Neural progenitor cell (in vitro differentiated cells): ENCODE measurements at regions not wholly inside any gene's neighbourhood (a gene's known extent, or its start where the extent isn't known, plus 50 kb on each side); places are given as distances from the start of the nearest gene placed in this dataset.

Experiments
- DNase-seq: peaks from one replicate; pipeline ENCODE4 v3.0.0-alpha.2; 2016; ENCODE audit warnings: low spot score
- H2AFZ ChIP-seq: fragments of 200-600 bp; sonication (generic); replicated peaks from 2 replicates; pipeline ENCODE4 v1.6.1; 2016; ENCODE audit warnings: antibody characterized with exemption
- H3F3A ChIP-seq: fragments of 200-600 bp; sonication (generic); 2 replicates; pipeline ENCODE4 v1.6.1; 2016; ENCODE audit warnings: antibody characterized with exemption, low read depth
- H3K27ac ChIP-seq: fragments of 200-600 bp; sonication (generic); 2 replicates; pipeline ENCODE4 v1.5.1; 2016; ENCODE audit warnings: mild to moderate bottlenecking
- H3K27me3 ChIP-seq: fragments of 200-600 bp; sonication (generic); 2 replicates; pipeline ENCODE4 v1.6.1; 2016; ENCODE audit warnings: mild to moderate bottlenecking, moderate library complexity
- H3K36me3 ChIP-seq: fragments of 200-600 bp; sonication (generic); 2 replicates; pipeline ENCODE4 v1.5.1; 2016
- H3K4me1 ChIP-seq: fragments of 200-600 bp; sonication (generic); 2 replicates; pipeline ENCODE4 v1.6.1; 2016; ENCODE audit warnings: mixed run types
- H3K4me2 ChIP-seq: fragments of 200-600 bp; sonication (generic); 2 replicates; pipeline ENCODE4 v1.6.1; 2016
- H3K4me3 ChIP-seq: fragments of 200-600 bp; sonication (generic); 2 replicates; pipeline ENCODE4 v1.5.1; 2016
- H3K79me2 ChIP-seq: fragments of 200-600 bp; sonication (generic); 2 replicates; pipeline ENCODE4 v1.6.1; 2016; ENCODE audit warnings: low read depth
- H3K9ac ChIP-seq: fragments of 200-600 bp; sonication (generic); 2 replicates; pipeline ENCODE4 v1.6.1; 2016
- H3K9me3 ChIP-seq: fragments of 200-600 bp; sonication (generic); 2 replicates; pipeline ENCODE4 v1.5.1; 2016; ENCODE audit warnings: low read depth
- H4K20me1 ChIP-seq: fragments of 200-600 bp; sonication (generic); 2 replicates; pipeline ENCODE4 v1.6.1; 2016; ENCODE audit warnings: low read depth
- H3K27ac Mint-ChIP-seq: 3 replicates; pipeline ENCODE4 v1.8.0; 2021; ENCODE audit warnings: mixed read lengths
- H3K27me3 Mint-ChIP-seq: 2 replicates; pipeline ENCODE4 v1.8.0; 2022; ENCODE audit warnings: low read depth, mild to moderate bottlenecking, inconsistent platforms, moderate library complexity, mixed read lengths; ENCODE audit not compliant: insufficient read depth
- H3K36me3 Mint-ChIP-seq: 3 replicates; pipeline ENCODE4 v1.8.0; 2021; ENCODE audit warnings: mixed read lengths
- H3K4me1 Mint-ChIP-seq: 3 replicates; pipeline ENCODE4 v1.8.0; 2021; ENCODE audit warnings: mixed read lengths
- H3K4me3 Mint-ChIP-seq: 3 replicates; pipeline ENCODE4 v1.8.0; 2021; ENCODE audit warnings: mild to moderate bottlenecking, moderate library complexity, mixed read lengths
- H3K9me3 Mint-ChIP-seq: 3 replicates; pipeline ENCODE4 v1.8.0; 2020; ENCODE audit warnings: mixed read lengths
- CTCF ChIP-seq: fragments of 200-600 bp; sonication (generic); IDR thresholded peaks from 2 replicates; pipeline ENCODE4 v1.5.1; 2017; ENCODE audit warnings: antibody characterized with exemption, mild to moderate bottlenecking
- EZH2 ChIP-seq: fragments of 200-600 bp; sonication (generic); IDR thresholded peaks from 2 replicates; pipeline ENCODE4 v1.6.1; 2017; ENCODE audit warnings: antibody characterized with exemption, mild to moderate bottlenecking, moderate library complexity
- EZH2phosphoT487 ChIP-seq: fragments of 200-600 bp; sonication (generic); IDR thresholded peaks from 2 replicates; pipeline ENCODE4 v1.6.1; 2017; ENCODE audit warnings: antibody characterized with exemption

DNA sequence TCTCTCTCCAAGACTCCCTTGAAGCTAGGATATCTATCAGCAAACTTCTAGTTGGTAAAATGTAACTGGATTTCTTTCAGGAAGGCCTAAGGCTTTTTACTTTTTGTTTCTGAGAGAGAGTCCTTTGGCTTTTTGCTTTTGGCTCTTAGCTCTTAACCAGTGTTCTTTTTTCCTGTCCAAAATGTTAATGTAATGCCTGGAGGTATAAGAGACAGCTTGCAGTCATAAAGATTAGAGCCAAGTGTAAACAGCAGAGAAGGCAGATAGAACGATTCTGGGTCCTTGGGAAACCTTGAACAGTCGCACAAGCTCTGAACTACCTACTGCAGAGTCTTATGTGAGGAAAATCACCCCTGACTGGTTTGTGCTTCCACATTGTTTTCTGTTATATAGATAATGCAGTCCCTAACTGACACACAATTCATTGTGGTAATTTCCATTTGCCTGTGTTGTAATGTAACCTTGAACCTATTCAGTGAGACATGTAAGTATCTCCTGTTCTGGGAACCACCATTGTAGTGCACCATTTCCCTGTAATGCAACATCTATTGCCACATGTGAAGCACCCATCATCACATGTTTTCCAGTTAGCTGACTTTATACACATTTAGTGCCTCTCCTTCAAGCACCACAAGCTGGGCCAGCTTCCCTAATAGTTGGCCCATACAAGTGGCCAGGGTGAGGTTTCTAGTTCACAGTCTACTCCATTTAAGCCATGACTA lies 1311.9 kb downstream of the ROBO1 start:
- Mint-ChIP-seq H3K36me3 (no peaks in the 10 kb centered on the region), H3K4me3 (no peak overlapping the region), H3K4me1 (no peaks in the 10 kb centered on the region), H3K27me3 (no peaks in the 10 kb centered on the region), H3K9me3 (no peaks in the 10 kb centered on the region), H3K27ac (no peak overlapping the region)
- Histone ChIP-seq H3K9ac (no peak overlapping the region), H3K4me3 (no peak overlapping the region), H3K9me3 (no peaks in the 10 kb centered on the region), H3K4me1 (peaks cover 11% of the 10 kb centered on the region), H3K4me2 (no peak overlapping the region), H3K27me3 (no peaks in the 10 kb centered on the region), H3K79me2 (no peaks in the 10 kb centered on the region), H3K27ac (no peak overlapping the region), H4K20me1 (no peaks in the 10 kb centered on the region), H2AFZ (no peak overlapping the region), H3K36me3 (no peaks in the 10 kb centered on the region), H3F3A (no peaks in the 10 kb centered on the region)
- no peak for DNase-seq
- no peak for TF ChIP-seq EZH2
- TF ChIP-seq EZH2phosphoT487, result no peak
- TF ChIP-seq CTCF, result no peak

DNA sequence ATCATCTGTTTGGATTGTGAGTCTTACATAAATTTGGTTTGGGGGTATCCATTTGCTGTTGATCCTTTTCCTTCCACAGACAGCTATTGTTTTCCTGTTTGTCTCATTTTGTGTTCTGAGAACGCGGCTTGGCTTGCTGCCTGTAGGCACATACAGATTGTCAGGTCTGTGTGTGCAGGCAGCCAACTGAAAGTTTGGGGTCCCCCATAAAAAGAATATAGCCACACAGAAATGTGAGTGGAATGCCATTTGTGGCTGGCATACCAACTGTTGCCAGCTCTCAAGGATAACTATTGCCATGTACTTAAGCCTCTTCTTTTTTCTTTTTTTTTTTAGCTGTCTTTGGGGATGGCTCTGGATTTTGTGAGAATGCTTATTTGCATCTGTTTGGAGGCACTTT lies 1308.0 kb downstream of the ROBO1 start:
- Histone ChIP-seq H3K9me3 (no peaks in the 10 kb centered on the region), H3K4me1 (peaks cover 11% of the 10 kb centered on the region), H3K4me3 (no peak overlapping the region), H3F3A (no peaks in the 10 kb centered on the region), H3K36me3 (peaks cover 4% of the 10 kb centered on the region), H3K27ac (no peak overlapping the region), H4K20me1 (no peaks in the 10 kb centered on the region), H3K9ac (no peak overlapping the region), H3K27me3 (no peaks in the 10 kb centered on the region), H3K4me2 (no peak overlapping the region), H3K79me2 (no peaks in the 10 kb centered on the region), H2AFZ (no peak overlapping the region)
- peaks cover 15% of the 10 kb centered on the region for H3K9me3 Mint-ChIP-seq
- no peak for TF ChIP-seq EZH2phosphoT487
- TF ChIP-seq EZH2, result no peak
- no peak for TF ChIP-seq CTCF
- no peak overlapping the region for H3K27ac Mint-ChIP-seq
- H3K4me1 Mint-ChIP-seq, result no peaks in the 10 kb centered on the region
- no peak for DNase-seq
- H3K4me3 Mint-ChIP-seq, result no peak overlapping the region
- H3K36me3 Mint-ChIP-seq, result peaks cover 2% of the 10 kb centered on the region
- peaks cover 3% of the 10 kb centered on the region for H3K27me3 Mint-ChIP-seq

GRCh38 chr3:78462021-78462420 lies 1305.8 kb downstream of the ROBO1 start:
- H3K27me3 Mint-ChIP-seq, result peaks cover 3% of the 10 kb centered on the region
- H3K9ac ChIP-seq, result no peak overlapping the region

More at GRCh38 chr3:78462021-78462420, 1305.8 kb downstream of the ROBO1 start:
- Mint-ChIP-seq H3K27ac (no peak overlapping the region), H3K4me1 (no peaks in the 10 kb centered on the region), H3K4me3 (no peak overlapping the region), H3K9me3 (peaks cover 23% of the 10 kb centered on the region), H3K36me3 (peaks cover 2% of the 10 kb centered on the region)
- H2AFZ ChIP-seq, result no peak overlapping the region
- no peak for TF ChIP-seq CTCF
- TF ChIP-seq EZH2, result no peak
- no peak for TF ChIP-seq EZH2phosphoT487
- no peaks in the 10 kb centered on the region for H4K20me1 ChIP-seq
- H3K9me3 ChIP-seq, result no peaks in the 10 kb centered on the region
- H3K36me3 ChIP-seq, result peaks cover 4% of the 10 kb centered on the region
- H3K27ac ChIP-seq, result no peak overlapping the region
- no peaks in the 10 kb centered on the region for H3K27me3 ChIP-seq
- no peak overlapping the region for H3K4me2 ChIP-seq
- no peaks in the 10 kb centered on the region for H3K79me2 ChIP-seq
- H3F3A ChIP-seq, result no peaks in the 10 kb centered on the region
- H3K4me3 ChIP-seq, result no peak overlapping the region
- DNase-seq, result no peak
- peaks cover 11% of the 10 kb centered on the region for H3K4me1 ChIP-seq
